HCT116 (cell line): ENCODE measurements at regions not wholly inside any gene's neighbourhood (a gene's known extent, or its start where the extent isn't known, plus 50 kb on each side); places are given as distances from the start of the nearest gene placed in this dataset.
A peak's percentile ranks its signal among the peaks of the same experiment; 100 is the strongest.

Experiments
- ATAC-seq: fragments of 200-7000 bp; cut with Tn5 transposase; 2 replicates; pipeline ENCODE4 v1.9.1; 2020; ENCODE audit warnings: mild to moderate bottlenecking, moderate library complexity
- BruUV-seq: library from RNA; stranded (reverse); fragments of 400-500 nt; replicated peaks from 2 replicates; lab custom pipeline; 2021; lab: Mats Ljungman, UMichigan
- CTCF ChIA-PET: fragments of 300-600 bp; sonication (Branson Sonifier 250); formaldehyde crosslinking; loops from one replicate; lab custom pipeline; 2021; ENCODE audit warnings: antibody characterized with exemption; lab: Charles Lee
- POLR2A ChIA-PET: fragments of 300-600, 350-600 bp; sonication (Branson Sonifier 250); formaldehyde crosslinking; loops from one replicate; lab custom pipeline; 2021; ENCODE audit warnings: antibody characterized with exemption; lab: Charles Lee
- RAD21 ChIA-PET, 2 experiments: fragments of 300-600 bp; sonication (Branson Sonifier 250); formaldehyde crosslinking; loops; one replicate each; lab custom pipeline; 2023; ENCODE audit warnings: low total read pairs in 2 of 2; ENCODE audit not compliant: uncharacterized antibody in 2 of 2, unreplicated experiment in 2 of 2, low non-redundant PET in 1 of 2; lab: Charles Lee
- DNase-seq: peaks from one replicate; pipeline ENCODE4 v3.0.0-alpha.2; 2010; ENCODE audit warnings: low read depth, low spot score
- H2AFZ ChIP-seq: fragments of 200-600 bp; shearing (Covaris generic), sonication (generic); 2 replicates; pipeline ENCODE4 v1.6.1; 2017; ENCODE audit warnings: low read depth, mixed run types, mixed read lengths, antibody characterized with exemption, low read length; ENCODE audit not compliant: poor library complexity, severe bottlenecking
- H3K27ac ChIP-seq: 2 replicates; pipeline ENCODE4 v1.5.1; 2012; ENCODE audit warnings: low read depth, low read length
- H3K27me3 ChIP-seq: fragments of 200-600 bp; sonication (generic); 2 replicates; pipeline ENCODE4 v1.6.1; 2016; ENCODE audit warnings: mixed run types, low read length, mixed read lengths; ENCODE audit not compliant: insufficient read depth
- H3K36me3 ChIP-seq, 2 experiments: fragments of 200-500 bp in 1 of 2; fragments of 200-600 bp in 1 of 2; sonication (Bioruptor generic) in 1 of 2; sonication (generic) in 1 of 2; 2 replicates each; pipeline versions ENCODE4 v1.5.1 to v1.6.1; 2014 to 2016; ENCODE audit warnings: low read length in 2 of 2, inconsistent platforms in 1 of 2, mixed read lengths in 1 of 2, mixed run types in 1 of 2; ENCODE audit not compliant: insufficient read depth in 2 of 2, control insufficient read depth in 1 of 2
- H3K4me1 ChIP-seq, 2 experiments: fragments of 200-600 bp in 1 of 2; sonication (generic) in 1 of 2; 2 replicates each; pipeline versions ENCODE4 v1.5.1 to v1.6.1; 2012 to 2017; ENCODE audit warnings: low read length in 2 of 2, inconsistent platforms in 1 of 2, mild to moderate bottlenecking in 1 of 2, mixed read lengths in 1 of 2, mixed run types in 1 of 2, moderate library complexity in 1 of 2; ENCODE audit not compliant: insufficient read depth in 2 of 2, control insufficient read depth in 1 of 2
- H3K4me2 ChIP-seq: fragments of 200-600 bp; sonication (generic); 2 replicates; pipeline ENCODE4 v1.6.1; 2017; ENCODE audit warnings: mixed run types, low read length, mixed read lengths
- H3K4me3 ChIP-seq, 2 experiments: fragments of 200-600 bp in 1 of 2; sonication (generic) in 1 of 2; replicated peaks in 1 of 2; 2 replicates each; pipeline ENCODE4 v1.5.1; 2011 to 2016; ENCODE audit warnings: low read length in 2 of 2, control low read depth in 1 of 2, low read depth in 1 of 2, mild to moderate bottlenecking in 1 of 2, mixed read lengths in 1 of 2, mixed run types in 1 of 2
- H3K79me2 ChIP-seq: fragments of 200-600 bp; sonication (generic); 2 replicates; pipeline ENCODE4 v1.6.1; 2017; ENCODE audit warnings: mild to moderate bottlenecking, mixed run types, low read length, moderate library complexity, mixed read lengths; ENCODE audit not compliant: insufficient read depth
- H3K9ac ChIP-seq: fragments of 200-600 bp; sonication (generic); 2 replicates; pipeline ENCODE4 v1.6.1; 2016; ENCODE audit warnings: low read length, mixed read lengths
- H3K9me2 ChIP-seq: fragments of 200-600 bp; sonication (generic), shearing (Covaris generic); 2 replicates; pipeline ENCODE4 v1.6.1; 2017; ENCODE audit warnings: mixed run types, mild to moderate bottlenecking, moderate library complexity; ENCODE audit not compliant: insufficient read depth
- H3K9me3 ChIP-seq, 2 experiments: fragments of 200-500 bp in 1 of 2; fragments of 200-600 bp in 1 of 2; sonication (Bioruptor generic) in 1 of 2; sonication (generic) in 1 of 2; 2 replicates each; pipeline ENCODE4 v1.6.1; 2014 to 2017; ENCODE audit warnings: low read length in 2 of 2, mixed read lengths in 2 of 2, inconsistent platforms in 1 of 2, low read depth in 1 of 2, mild to moderate bottlenecking in 1 of 2, mixed run types in 1 of 2, moderate library complexity in 1 of 2; ENCODE audit not compliant: control insufficient read depth in 1 of 2, insufficient read depth in 1 of 2
- H4K20me1 ChIP-seq: fragments of 200-600 bp; sonication (generic), shearing (Covaris generic); 2 replicates; pipeline ENCODE4 v1.6.1; 2017; ENCODE audit warnings: mixed run types, mild to moderate bottlenecking, moderate library complexity; ENCODE audit not compliant: insufficient read depth
- CEBPB ChIP-seq: IDR thresholded peaks from 2 replicates; pipeline ENCODE4 v1.6.1; 2012; ENCODE audit warnings: low read depth
- FOSL1 ChIP-seq: IDR thresholded peaks from 2 replicates; pipeline ENCODE4 v1.6.1; 2012; ENCODE audit warnings: low read depth
- POLR2A ChIP-seq: IDR thresholded peaks from 2 replicates; pipeline ENCODE4 v1.7.0; 2011; ENCODE audit warnings: borderline replicate concordance; ENCODE audit not compliant: insufficient read depth, insufficient read length; ENCODE audit errors: extremely low read depth
- POLR2AphosphoS5 ChIP-seq: IDR thresholded peaks from 2 replicates; pipeline ENCODE4 v1.6.1; 2011; ENCODE audit warnings: mild to moderate bottlenecking, low read depth, low read length, moderate library complexity
- RAD21 ChIP-seq: IDR thresholded peaks from 2 replicates; pipeline ENCODE4 v1.6.1; 2012; ENCODE audit warnings: low read depth, mild to moderate bottlenecking
- SIN3A ChIP-seq: IDR thresholded peaks from 2 replicates; pipeline ENCODE4 v1.6.1; 2012; ENCODE audit warnings: low read depth
- TCF7L2 ChIP-seq: IDR thresholded peaks from 2 replicates; pipeline ENCODE4 v1.7.0; 2011; ENCODE audit warnings: borderline replicate concordance, inconsistent platforms; ENCODE audit not compliant: insufficient read depth, insufficient read length; ENCODE audit errors: extremely low read depth
- ZFX ChIP-seq: fragments of 450-650 bp; IDR thresholded peaks from 2 replicates; pipeline ENCODE4 v1.6.1; 2017
- intact Hi-C: fragments of 100-400 bp; cut with micrococcal nuclease; formaldehyde crosslinking; loops from 2 replicates; pipeline ENCODE4 v1.10.0; 2022
- TF ChIP-seq, protein P1 (sequence below): IDR thresholded peaks from 2 replicates; pipeline ENCODE4 v1.6.1; 2012
- TF ChIP-seq, protein P2 (sequence below): IDR thresholded peaks from 2 replicates; pipeline ENCODE4 v1.6.1; 2011; ENCODE audit warnings: mild to moderate bottlenecking, low read length, moderate library complexity; ENCODE audit not compliant: insufficient replicate concordance; ENCODE audit errors: extremely low read depth

DNA sequence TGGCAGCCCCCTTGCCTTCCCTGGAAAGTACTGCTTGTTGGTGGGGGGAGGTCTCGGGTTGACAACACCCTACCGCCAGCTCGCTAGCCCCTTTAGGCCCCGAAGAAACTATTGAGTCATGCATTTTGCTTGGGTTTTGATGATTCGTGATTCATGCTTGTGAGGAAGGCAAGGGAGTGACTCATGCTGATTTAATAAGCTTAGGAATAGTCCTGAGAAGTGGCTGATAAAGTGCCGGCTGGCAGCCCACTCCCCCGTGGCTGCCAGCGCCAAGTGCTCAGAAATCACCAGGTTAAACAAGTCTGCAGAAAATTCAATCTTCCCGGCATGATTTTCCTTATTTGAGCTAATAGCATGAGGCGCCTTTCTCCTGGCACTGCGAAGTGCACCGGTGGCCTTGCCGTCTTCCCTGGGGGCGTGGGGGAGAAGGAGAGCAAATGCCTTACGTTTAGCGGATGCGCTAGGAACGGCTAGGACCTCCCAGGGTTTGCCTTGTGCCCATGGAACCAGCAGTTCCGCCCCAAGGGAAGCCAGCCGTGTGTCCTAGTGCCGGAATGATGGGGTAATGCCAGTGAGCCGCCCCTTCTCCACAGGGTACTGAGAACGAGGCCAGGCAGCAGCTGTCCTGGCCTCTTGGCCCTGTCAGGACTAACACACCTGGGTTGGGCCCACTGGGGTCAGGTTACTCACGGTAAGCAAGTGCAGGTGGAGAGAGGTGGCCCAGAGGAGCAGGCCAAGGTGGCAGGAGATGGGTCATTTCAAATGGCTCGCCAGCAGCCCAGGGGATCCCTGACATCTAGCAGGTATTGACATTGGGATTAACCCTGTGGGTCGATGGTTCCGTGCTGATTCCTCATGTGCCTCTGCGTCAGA lies 151.9 kb downstream of the MACROH2A1 start:
- peak overlapping the region; percentile 38 for H3K9ac ChIP-seq
- H3K9me3 ChIP-seq = no peaks in the 10 kb centered on the region
- ChIA-PET CTCF (interaction anchor here (0.7 to 1.5 kb wide), 2 partner anchors 10 to 174 kb away, joined by 3 read pairs; no protein-coding TSS in a partner anchor), POLR2A (interaction anchor here (1.1 to 1.2 kb wide), 2 partner anchors 10 to 341 kb away, joined by 5 read pairs; no protein-coding TSS in a partner anchor), RAD21 (no interaction called here)
- DNase-seq = peak; percentile 79
- no peaks in the 10 kb centered on the region for H3K27me3 ChIP-seq
- H3K4me3 ChIP-seq = peak overlapping the region; percentile 9 to 49
- H3K4me1 ChIP-seq = peaks cover 36 to 57% of the 10 kb centered on the region in 2 experiments
- intact Hi-C loops = no loop called here
- ATAC-seq = peak; percentile 74
- no TSS peak for BruUV-seq
- peak overlapping the region; percentile 88 for H3K4me2 ChIP-seq
- H3K9me2 ChIP-seq = no peaks in the 10 kb centered on the region
- no peaks in the 10 kb centered on the region for H3K36me3 ChIP-seq
- H3K79me2 ChIP-seq = no peaks in the 10 kb centered on the region
- peak overlapping the region; percentile 57 for H2AFZ ChIP-seq
- no peaks in the 10 kb centered on the region for H4K20me1 ChIP-seq
- TF ChIP-seq SIN3A = no peak
- TF ChIP-seq ZFX = peak; percentile 29; the same call in 1 of the 2 replicates
- TF ChIP-seq POLR2AphosphoS5 = peak; percentile 59; the same call in 1 of the 2 replicates
- TF ChIP-seq TCF7L2 = peak; percentile 73
- peak overlapping the region; percentile 74 for H3K27ac ChIP-seq

DNA sequence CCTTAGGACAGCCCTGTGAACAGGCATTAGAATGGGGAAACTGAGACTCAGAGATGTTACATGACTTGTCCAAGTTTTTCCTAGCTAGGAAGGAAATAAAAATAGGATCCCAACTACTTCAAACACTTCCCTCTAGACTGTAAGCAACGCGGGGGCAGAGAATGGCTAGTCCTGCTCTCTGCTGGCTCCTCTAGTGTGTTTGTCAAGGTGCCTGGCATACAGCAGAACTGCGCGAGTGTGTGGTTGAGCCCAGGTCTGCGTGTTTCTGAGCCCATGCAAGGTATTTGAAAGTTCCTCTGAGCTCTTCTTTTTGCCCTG lies 152.5 kb downstream of the MACROH2A1 start:
- ChIA-PET CTCF (interaction anchor here (0.7 to 0.9 kb wide), 2 partner anchors 42 to 175 kb away, joined by 3 read pairs; no protein-coding TSS in a partner anchor), RAD21 (no interaction called here), POLR2A (interaction anchor here (1.1 to 1.2 kb wide), 2 partner anchors 10 to 340 kb away, joined by 5 read pairs; no protein-coding TSS in a partner anchor)
- Histone ChIP-seq H3K4me3 (peak overlapping the region; percentile 9 to 49), H3K27ac (peak overlapping the region; percentile 74), H3K4me2 (peak overlapping the region; percentile 88), H3K27me3 (no peaks in the 10 kb centered on the region), H3K79me2 (no peaks in the 10 kb centered on the region), H4K20me1 (no peaks in the 10 kb centered on the region), H3K9ac (peak overlapping the region; percentile 38), H3K9me3 (no peaks in the 10 kb centered on the region), H3K36me3 (no peaks in the 10 kb centered on the region), H2AFZ (peak overlapping the region; percentile 57), H3K4me1 (peaks cover 39 to 63% of the 10 kb centered on the region in 2 experiments), H3K9me2 (no peaks in the 10 kb centered on the region)
- no peak for DNase-seq
- intact Hi-C loops = no loop called here
- peak; percentile 74 for ATAC-seq
- BruUV-seq = no TSS peak
- TF ChIP-seq CEBPB (no peak), RAD21 (no peak), POLR2A (no peak), FOSL1 (no peak)
- TF ChIP-seq, protein P1, sequence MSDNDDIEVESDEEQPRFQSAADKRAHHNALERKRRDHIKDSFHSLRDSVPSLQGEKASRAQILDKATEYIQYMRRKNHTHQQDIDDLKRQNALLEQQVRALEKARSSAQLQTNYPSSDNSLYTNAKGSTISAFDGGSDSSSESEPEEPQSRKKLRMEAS = no peak
- TF ChIP-seq, protein P2, sequence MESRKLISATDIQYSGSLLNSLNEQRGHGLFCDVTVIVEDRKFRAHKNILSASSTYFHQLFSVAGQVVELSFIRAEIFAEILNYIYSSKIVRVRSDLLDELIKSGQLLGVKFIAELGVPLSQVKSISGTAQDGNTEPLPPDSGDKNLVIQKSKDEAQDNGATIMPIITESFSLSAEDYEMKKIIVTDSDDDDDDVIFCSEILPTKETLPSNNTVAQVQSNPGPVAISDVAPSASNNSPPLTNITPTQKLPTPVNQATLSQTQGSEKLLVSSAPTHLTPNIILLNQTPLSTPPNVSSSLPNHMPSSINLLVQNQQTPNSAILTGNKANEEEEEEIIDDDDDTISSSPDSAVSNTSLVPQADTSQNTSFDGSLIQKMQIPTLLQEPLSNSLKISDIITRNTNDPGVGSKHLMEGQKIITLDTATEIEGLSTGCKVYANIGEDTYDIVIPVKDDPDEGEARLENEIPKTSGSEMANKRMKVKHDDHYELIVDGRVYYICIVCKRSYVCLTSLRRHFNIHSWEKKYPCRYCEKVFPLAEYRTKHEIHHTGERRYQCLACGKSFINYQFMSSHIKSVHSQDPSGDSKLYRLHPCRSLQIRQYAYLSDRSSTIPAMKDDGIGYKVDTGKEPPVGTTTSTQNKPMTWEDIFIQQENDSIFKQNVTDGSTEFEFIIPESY = no peak
